Progenitor cell of endocrine pancreas (in vitro differentiated cells): ENCODE measurements at regions not wholly inside any gene's neighbourhood (a gene's known extent, or its start where the extent isn't known, plus 50 kb on each side); places are given as distances from the start of the nearest gene placed in this dataset.
"Not testable (repeated sequence)": the region's sequence is repeated elsewhere in the genome, so short reads cannot be mapped to it uniquely, and the experiment has no call there.

Experiments used
- DNase-seq: peaks from one replicate; pipeline ENCODE4 v3.0.0; 2021; ENCODE audit warnings: low spot score; ENCODE audit not compliant: unreplicated experiment
- H3K27ac Mint-ChIP-seq: 2 replicates; pipeline ENCODE4 v1.8.0; 2021; ENCODE audit warnings: mild to moderate bottlenecking, moderate library complexity, mixed read lengths
- H3K27me3 Mint-ChIP-seq: 2 replicates; pipeline ENCODE4 v1.8.0; 2021; ENCODE audit warnings: mixed read lengths
- H3K36me3 Mint-ChIP-seq: 2 replicates; pipeline ENCODE4 v1.8.0; 2022; ENCODE audit warnings: mixed read lengths; ENCODE audit not compliant: insufficient read depth
- H3K4me1 Mint-ChIP-seq: 2 replicates; pipeline ENCODE4 v1.8.0; 2021; ENCODE audit warnings: low read depth, mixed read lengths
- H3K4me3 Mint-ChIP-seq: 2 replicates; pipeline ENCODE4 v1.8.0; 2021; ENCODE audit warnings: low read depth, mild to moderate bottlenecking, moderate library complexity, mixed read lengths
- H3K9me3 Mint-ChIP-seq: 2 replicates; pipeline ENCODE4 v1.8.0; 2021; ENCODE audit warnings: low read depth, mixed read lengths

GRCh38 chr7:76854631-76855030 lies 177.5 kb downstream of the SPDYE17 start:
- H3K27ac Mint-ChIP-seq, H3K9me3 Mint-ChIP-seq, H3K4me3 Mint-ChIP-seq, DNase-seq, H3K4me1 Mint-ChIP-seq, H3K36me3 Mint-ChIP-seq, H3K27me3 Mint-ChIP-seq: not testable (repeated sequence)

DNA sequence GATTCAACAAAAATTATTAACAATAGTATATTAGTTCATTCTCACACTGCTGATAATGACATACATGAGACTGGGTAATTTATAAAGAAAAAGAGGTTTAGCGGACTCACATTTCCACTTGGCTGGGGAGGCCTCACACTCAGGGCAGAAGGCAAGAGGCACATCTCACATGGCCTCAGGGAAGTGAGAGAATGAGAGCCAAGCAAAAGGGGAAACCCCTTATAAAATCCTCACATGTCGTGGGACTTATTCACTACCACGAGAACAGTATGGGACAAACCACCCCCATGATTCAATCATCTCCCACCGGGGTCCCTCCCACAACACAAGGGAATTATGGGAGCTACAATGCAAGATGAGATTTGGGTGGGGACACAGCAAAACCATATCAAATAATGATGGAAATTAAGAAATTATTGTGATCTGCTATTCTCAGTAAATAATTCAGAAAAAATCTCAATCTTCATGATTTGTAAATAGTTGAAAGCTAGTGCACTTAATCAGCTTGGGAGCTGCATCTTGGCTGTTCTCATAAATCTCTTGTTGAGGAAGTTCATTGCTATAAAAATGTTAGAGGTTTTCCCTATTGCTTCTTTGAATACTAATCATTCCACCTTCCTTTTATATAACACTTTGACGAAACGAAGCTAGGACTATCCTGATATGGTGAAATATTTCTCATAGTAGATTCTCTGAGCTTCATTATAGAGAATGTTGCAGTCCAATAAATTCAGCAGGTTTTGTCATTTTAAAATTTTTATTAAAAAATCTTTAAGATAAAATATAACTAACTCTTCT lies 179.2 kb downstream of the SPDYE17 start:
- not testable (repeated sequence) for H3K4me1 Mint-ChIP-seq, DNase-seq, H3K27ac Mint-ChIP-seq, H3K36me3 Mint-ChIP-seq, H3K9me3 Mint-ChIP-seq, H3K4me3 Mint-ChIP-seq, H3K27me3 Mint-ChIP-seq

- not testable (repeated sequence) for H3K36me3 Mint-ChIP-seq, H3K27me3 Mint-ChIP-seq, H3K4me1 Mint-ChIP-seq, H3K27ac Mint-ChIP-seq, H3K4me3 Mint-ChIP-seq, DNase-seq, H3K9me3 Mint-ChIP-seq
Measured at GRCh38 chr7:76852362-76852761, 179.8 kb downstream of the SPDYE17 start.

DNA sequence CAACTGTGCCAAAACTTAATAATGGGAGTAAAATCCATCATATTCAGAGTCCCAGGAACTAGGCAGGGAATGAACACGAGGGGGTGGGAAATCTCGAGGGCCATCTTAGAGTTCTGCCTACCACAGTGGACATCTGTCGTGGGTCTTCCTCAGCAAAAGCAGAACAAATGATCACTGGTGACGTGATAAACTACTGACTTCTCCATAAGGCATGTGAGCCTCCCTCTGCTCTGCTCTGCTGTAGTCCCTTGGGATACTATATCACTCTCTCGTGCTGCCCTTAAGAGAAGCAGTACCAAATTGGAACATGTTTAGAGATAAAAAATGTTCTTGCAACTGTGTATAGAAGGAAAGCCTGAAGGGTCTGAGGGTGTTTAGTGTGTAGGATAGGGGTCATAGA lies 180.5 kb downstream of the SPDYE17 start:
- H3K9me3 Mint-ChIP-seq, H3K4me3 Mint-ChIP-seq, H3K27me3 Mint-ChIP-seq, H3K27ac Mint-ChIP-seq, H3K4me1 Mint-ChIP-seq, H3K36me3 Mint-ChIP-seq, DNase-seq: not testable (repeated sequence)

GRCh38 chr7:76849887-76850563 lies 182.1 kb downstream of the SPDYE17 start:
- not testable (repeated sequence) for H3K4me1 Mint-ChIP-seq, H3K4me3 Mint-ChIP-seq, H3K9me3 Mint-ChIP-seq, H3K36me3 Mint-ChIP-seq, H3K27ac Mint-ChIP-seq, H3K27me3 Mint-ChIP-seq, DNase-seq

DNA sequence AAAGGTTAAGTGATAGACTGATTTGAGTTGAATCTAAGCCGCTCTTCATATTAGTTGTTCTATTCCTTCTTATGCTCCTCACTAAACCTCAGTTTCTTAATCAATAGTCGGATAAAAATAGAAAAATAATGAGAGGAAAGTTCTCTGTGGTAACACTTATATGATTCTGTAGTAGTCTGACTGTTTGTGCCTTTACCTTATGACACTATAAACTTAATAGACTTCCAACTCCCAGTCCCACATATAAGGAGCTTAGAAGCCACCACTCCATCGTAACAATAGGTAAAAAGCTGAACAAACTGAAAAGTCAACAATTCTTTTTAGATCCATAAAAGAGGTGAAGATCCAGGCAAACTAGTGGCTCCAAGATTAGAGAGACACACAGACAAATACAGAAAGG lies 192.3 kb downstream of the SPDYE17 start:
- not testable (repeated sequence) for DNase-seq, H3K27ac Mint-ChIP-seq, H3K36me3 Mint-ChIP-seq, H3K4me3 Mint-ChIP-seq, H3K27me3 Mint-ChIP-seq, H3K4me1 Mint-ChIP-seq
- peaks cover 20% of the 10 kb centered on the region for H3K9me3 Mint-ChIP-seq

DNA sequence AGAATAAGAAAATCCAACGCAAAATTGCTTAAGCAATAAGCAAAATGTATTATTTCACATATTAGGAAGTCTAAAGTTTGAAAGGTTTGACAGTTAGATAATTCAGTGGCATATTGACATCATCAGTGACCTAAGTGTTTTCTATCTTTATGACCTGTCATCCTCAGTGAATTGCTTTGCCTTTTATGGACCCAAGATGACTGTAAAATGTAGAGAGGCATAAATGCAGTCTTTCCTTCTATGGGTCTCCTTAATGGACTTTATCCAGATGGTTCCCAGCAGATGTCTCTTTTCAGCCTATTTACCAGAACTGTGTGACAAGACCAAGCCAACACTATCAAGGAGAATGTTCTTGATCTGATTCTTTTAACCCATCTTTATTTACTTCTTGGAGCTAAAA lies 192.9 kb downstream of the SPDYE17 start:
- not testable (repeated sequence) for H3K4me1 Mint-ChIP-seq, H3K27ac Mint-ChIP-seq, H3K36me3 Mint-ChIP-seq, H3K27me3 Mint-ChIP-seq, H3K4me3 Mint-ChIP-seq, DNase-seq
- peaks cover 20% of the 10 kb centered on the region for H3K9me3 Mint-ChIP-seq

DNA sequence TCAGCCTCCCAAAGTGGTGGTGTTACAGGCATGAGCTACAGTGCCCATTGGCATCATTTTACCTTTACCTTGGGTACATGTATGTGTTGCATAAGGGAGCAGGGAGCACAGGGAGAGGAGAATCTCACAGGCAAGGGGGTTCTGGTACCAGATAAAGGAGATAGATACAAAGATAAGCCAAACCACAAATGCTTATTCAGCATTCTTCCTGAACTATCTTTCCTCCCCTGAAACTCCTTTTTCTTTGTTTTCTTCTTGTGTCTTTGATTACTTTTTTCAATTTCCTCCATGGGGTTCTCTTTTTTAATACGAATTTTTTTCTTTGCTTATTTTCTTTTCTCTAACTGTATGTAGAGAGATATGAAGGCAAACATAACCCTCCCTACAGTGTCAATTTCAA lies 193.8 kb downstream of the SPDYE17 start:
- H3K4me3 Mint-ChIP-seq, H3K36me3 Mint-ChIP-seq, H3K27ac Mint-ChIP-seq, H3K4me1 Mint-ChIP-seq, DNase-seq, H3K27me3 Mint-ChIP-seq: not testable (repeated sequence)
- peaks cover 20% of the 10 kb centered on the region for H3K9me3 Mint-ChIP-seq

- H3K27ac Mint-ChIP-seq, DNase-seq, H3K27me3 Mint-ChIP-seq, H3K4me1 Mint-ChIP-seq, H3K4me3 Mint-ChIP-seq, H3K36me3 Mint-ChIP-seq: not testable (repeated sequence)
- peaks cover 12% of the 10 kb centered on the region for H3K9me3 Mint-ChIP-seq
Measured at GRCh38 chr7:76829233-76829632, 202.2 kb upstream of the POMZP3 start.

- peaks cover 12% of the 10 kb centered on the region for H3K9me3 Mint-ChIP-seq
- H3K4me3 Mint-ChIP-seq, H3K27me3 Mint-ChIP-seq, H3K4me1 Mint-ChIP-seq, H3K27ac Mint-ChIP-seq, H3K36me3 Mint-ChIP-seq, DNase-seq: not testable (repeated sequence)
Measured at GRCh38 chr7:76826181-76826580, 199.1 kb upstream of the POMZP3 start.

DNA sequence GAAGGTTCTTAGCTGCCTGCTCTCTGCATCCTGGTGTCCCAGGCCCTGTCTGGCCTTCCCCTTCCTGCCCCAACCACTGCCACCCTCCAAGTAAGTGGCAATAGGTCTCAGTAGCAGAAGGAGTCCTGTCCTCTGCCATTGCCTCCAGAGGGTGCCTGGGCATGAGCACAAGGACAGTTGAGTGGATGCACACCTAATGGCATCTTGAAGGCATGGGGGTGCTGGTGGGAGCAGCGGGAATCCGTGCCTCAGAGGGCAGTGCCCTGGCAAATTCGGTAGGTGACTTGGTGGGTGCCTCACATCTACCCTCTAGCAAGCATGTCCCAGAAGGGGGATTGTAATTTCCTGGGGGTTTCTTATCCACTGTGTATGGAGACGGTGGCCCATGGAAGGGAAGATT lies 182.8 kb upstream of the POMZP3 start:
- H3K9me3 Mint-ChIP-seq, DNase-seq, H3K27me3 Mint-ChIP-seq, H3K4me3 Mint-ChIP-seq, H3K27ac Mint-ChIP-seq, H3K4me1 Mint-ChIP-seq, H3K36me3 Mint-ChIP-seq: not testable (repeated sequence)

DNA sequence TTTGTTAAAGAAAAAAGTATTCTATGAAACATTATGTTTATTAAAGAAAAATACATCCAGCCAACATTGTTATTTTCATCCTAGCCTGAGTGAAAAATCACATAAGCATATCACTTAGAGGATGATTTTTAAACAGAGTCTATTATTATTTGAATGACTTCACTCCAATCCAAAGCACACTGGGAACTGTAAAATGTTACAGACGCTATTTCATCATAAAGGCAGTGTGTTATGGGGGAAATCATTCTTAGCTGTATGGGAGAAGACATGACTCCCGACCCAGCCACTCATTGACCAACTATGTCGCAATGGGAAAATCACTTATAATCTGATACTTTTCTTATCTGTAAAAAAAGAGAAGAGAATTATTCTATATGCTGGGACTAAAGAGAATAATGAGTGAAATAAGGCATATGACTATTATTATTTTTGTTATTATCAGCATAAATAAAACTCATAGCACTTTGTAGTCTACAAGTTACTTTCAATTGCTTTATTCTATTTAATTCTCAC lies 180.6 kb upstream of the POMZP3 start:
- H3K4me3 Mint-ChIP-seq, H3K36me3 Mint-ChIP-seq, H3K9me3 Mint-ChIP-seq, H3K27ac Mint-ChIP-seq, DNase-seq, H3K27me3 Mint-ChIP-seq, H3K4me1 Mint-ChIP-seq: not testable (repeated sequence)

DNA sequence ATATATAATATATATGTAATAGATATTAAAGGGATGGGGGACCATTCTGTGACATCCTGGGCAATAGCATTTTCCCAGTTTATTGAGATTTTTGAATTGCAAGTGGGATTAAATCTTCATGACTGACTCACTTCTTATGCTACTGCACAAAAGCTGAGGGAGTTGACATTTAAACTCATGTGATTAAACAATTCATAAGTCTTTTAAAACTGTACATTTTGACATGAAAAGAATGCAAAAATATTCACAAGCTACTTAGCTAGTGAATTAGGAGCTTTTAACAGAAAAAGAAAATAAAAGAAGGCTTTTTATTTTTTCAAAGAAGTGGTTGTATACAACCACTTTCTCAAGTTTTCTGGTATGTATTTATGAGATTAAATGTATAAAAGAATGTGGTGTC lies 179.4 kb upstream of the POMZP3 start:
- H3K27me3 Mint-ChIP-seq, DNase-seq, H3K4me1 Mint-ChIP-seq, H3K9me3 Mint-ChIP-seq, H3K27ac Mint-ChIP-seq, H3K36me3 Mint-ChIP-seq, H3K4me3 Mint-ChIP-seq: not testable (repeated sequence)
